ENCODE measurements at regions not wholly inside any gene's neighbourhood (a gene's known extent, or its start where the extent isn't known, plus 50 kb on each side); places are given as distances from the start of the nearest gene placed in this dataset.
"Not testable (repeated sequence)": the region's sequence is repeated elsewhere in the genome, so short reads cannot be mapped to it uniquely, and the experiment has no call there.

DNA sequence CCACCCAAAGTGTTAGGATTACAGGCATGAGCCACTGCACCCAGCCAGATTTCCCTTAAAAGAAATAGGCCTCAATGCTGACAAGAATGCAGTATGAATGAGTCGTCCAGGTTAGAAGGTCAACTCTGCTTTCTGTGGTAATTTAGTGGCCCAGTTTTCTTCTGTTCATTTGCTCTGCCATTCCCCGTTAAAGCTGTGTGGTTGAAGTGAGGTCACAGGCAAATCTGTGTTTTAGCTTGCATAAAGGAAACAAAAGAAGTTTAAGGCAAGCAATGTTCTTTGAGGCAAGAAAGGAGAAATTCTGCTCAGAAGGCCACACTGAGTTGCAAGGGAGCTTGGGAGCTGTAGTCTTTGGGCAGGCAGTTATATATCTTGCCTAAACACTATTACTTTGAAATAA is 176.8 kb downstream of the LARP7 start:
- Histone ChIP-seq H3K4me1 (ENCODE audit: insufficient read depth, low read length) (no peaks in the 10 kb centered on the region), H3K27me3 (ENCODE audit: insufficient read depth, low read length) (peaks cover 6% of the 10 kb centered on the region), H3K9me3 (ENCODE audit: low read depth, low read length) (no peaks in the 10 kb centered on the region), H3K4me3 (ENCODE audit: low read length) (no peak overlapping the region)

DNA sequence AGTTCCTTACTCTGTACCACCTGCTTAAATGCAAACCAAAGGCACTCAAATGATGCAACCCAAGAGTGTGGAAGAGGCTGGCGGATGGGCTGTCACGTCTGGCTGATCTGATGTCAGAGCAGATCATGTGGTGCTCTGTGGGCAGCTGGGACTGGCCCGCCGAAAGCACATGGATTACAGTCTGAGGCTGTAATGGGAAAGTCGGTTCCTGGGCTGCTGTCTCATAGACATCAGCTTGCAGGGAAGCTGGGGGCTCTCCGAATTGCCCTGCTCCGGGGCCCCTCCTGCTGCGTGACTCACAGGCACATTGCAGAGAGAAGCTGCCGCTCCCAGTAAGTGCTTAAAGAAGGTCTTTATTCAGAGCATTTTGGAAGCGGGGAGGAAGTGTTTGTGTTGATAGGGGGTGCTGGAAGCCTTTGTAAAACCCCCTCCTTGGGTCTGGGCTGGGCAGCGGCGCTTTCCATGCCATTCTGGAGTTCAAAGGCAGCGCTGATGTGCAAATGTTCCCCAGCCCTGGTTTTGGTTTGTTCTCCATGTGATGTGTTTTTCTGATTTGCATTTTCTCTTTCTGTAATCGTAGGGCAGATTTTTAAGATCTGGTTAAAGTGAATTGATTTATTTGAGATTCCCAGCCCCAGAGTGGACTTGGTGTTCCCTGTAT is 181.1 kb downstream of the LARP7 start:
- Histone ChIP-seq H3K9me3 (ENCODE audit: low read depth, low read length) (no peaks in the 10 kb centered on the region), H3K27me3 (ENCODE audit: insufficient read depth, low read length) (peaks cover 10% of the 10 kb centered on the region), H3K4me3 (ENCODE audit: low read length) (no peak overlapping the region), H3K4me1 (ENCODE audit: insufficient read depth, low read length) (no peaks in the 10 kb centered on the region)

DNA sequence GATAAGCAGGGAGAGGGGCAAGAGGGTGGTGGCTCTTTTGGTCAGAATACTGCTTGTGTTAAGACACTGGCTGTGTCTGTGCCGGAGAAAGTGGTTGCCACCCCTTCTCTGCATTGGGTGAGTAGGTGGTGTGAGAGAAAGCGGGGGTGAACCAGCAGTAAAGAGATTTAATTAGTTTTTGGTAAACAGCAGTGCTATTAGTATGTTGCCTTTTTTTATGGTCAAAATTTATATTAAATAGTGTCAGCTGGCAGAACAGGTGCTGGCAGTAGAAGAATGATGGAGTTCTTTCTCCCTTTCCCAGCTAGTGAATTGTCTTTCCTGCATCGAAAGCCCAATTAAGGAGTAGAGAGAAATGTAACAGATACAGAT is 181.6 kb downstream of the LARP7 start:
- H3K4me1 ChIP-seq (ENCODE audit: insufficient read depth, low read length), result no peaks in the 10 kb centered on the region
- H3K27me3 ChIP-seq (ENCODE audit: insufficient read depth, low read length), result peaks cover 10% of the 10 kb centered on the region
- no peak overlapping the region for H3K4me3 ChIP-seq (ENCODE audit: low read length)
- no peaks in the 10 kb centered on the region for H3K9me3 ChIP-seq (ENCODE audit: low read depth, low read length)

DNA sequence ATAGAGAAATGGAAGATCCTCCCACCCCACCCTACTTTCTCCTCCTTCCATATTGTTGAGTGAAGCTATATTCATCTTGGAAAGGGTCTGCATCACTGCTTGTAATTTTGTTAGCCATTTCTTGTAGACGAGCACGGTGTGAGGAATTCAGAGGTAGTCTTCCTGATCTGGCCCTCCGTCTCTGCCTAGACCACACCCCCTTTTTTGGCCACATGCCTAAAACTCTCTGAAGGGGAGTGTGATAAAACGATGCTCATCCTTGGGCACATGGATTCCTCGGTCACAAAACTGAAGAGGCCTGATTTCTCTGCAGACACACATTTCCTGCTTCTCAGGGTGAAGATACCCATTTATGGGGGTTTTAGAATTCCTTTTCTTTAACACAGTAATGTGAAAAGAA is 182.8 kb downstream of the LARP7 start:
- peaks cover 10% of the 10 kb centered on the region for H3K27me3 ChIP-seq (ENCODE audit: insufficient read depth, low read length)
- H3K9me3 ChIP-seq (ENCODE audit: low read depth, low read length), result no peaks in the 10 kb centered on the region
- no peak overlapping the region for H3K4me3 ChIP-seq (ENCODE audit: low read length)
- no peaks in the 10 kb centered on the region for H3K4me1 ChIP-seq (ENCODE audit: insufficient read depth, low read length)

DNA sequence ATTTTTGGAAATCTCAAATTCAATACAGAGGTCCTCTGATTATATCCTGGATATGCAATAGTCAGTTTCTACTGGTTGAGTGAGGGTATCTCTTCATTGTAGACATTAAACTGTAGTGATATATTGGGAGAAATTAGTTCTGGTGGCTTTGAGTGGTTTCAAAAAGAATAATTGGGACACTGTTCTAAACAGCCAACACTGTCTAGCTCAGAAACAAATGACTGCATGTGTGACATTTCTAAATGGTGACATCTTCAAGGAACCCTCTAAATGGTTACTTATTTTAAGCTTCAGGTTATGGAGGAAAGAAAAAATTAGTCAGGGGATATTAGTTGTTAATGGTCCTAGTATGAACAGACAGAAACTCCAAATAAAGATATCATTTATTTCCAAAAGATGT is 186.2 kb downstream of the LARP7 start:
- Histone ChIP-seq H3K9me3 (ENCODE audit: low read depth, low read length) (no peaks in the 10 kb centered on the region), H3K4me3 (ENCODE audit: low read length) (no peak overlapping the region), H3K27me3 (ENCODE audit: insufficient read depth, low read length) (peaks cover 6% of the 10 kb centered on the region), H3K4me1 (ENCODE audit: insufficient read depth, low read length) (no peaks in the 10 kb centered on the region)

DNA sequence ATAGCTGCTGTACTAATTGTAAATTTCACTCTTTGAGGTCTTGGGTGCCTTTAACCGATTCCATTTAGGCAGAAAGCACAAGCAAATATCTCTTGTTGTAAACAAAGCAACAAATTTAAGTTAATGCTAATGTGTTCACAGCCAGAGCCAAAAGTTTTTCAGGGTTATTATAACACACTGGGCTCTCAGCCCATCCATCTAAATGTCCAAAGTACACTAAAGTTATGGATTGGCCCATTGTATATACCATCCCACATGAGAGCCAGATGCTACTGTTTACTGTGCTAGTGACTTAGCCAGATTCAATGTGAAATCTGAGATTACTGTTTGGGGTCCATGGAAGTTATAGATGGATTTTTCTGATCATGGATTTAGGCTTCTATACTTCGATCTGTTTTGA is 186.7 kb downstream of the LARP7 start:
- H3K27me3 ChIP-seq (ENCODE audit: insufficient read depth, low read length), result peaks cover 5% of the 10 kb centered on the region
- no peaks in the 10 kb centered on the region for H3K4me1 ChIP-seq (ENCODE audit: insufficient read depth, low read length)
- H3K4me3 ChIP-seq (ENCODE audit: low read length), result no peak overlapping the region
- no peaks in the 10 kb centered on the region for H3K9me3 ChIP-seq (ENCODE audit: low read depth, low read length)

DNA sequence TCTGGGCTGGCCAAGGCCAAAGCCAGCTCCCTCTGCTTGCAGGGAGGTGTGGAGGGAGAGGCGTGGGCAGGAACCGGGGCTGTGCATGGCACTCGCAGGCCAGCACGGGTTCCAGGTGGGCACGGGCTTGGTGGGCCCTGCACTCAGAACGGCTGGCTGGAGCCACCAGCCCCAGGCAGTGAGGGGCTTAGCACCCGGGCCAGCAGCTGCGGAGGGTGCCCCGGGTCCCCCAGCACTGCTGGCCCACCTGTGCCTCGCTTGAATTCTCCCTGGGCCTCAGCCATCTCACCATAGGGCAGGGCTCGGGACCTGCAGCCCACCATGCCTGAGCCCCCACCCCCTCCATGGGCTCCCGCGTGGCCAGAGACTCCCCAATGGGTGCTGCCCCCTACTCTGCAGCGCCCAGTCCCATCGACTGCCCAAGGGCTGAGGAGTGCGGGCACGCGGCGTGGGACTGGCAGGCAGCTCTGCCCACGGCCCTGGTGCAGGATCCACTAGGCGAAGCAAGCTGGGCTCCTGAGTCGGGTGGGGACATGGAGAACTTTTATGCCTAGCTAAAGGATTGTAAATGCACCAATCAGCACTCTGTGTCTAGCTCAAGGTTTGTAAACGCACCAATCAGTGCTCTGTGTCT is 193.9 kb downstream of the LARP7 start:
- H3K4me3 ChIP-seq (ENCODE audit: low read length), result no peak overlapping the region
- H3K27me3 ChIP-seq (ENCODE audit: insufficient read depth, low read length), result no peaks in the 10 kb centered on the region
- no peaks in the 10 kb centered on the region for H3K4me1 ChIP-seq (ENCODE audit: insufficient read depth, low read length)
- H3K9me3 ChIP-seq (ENCODE audit: low read depth, low read length), result no peaks in the 10 kb centered on the region

DNA sequence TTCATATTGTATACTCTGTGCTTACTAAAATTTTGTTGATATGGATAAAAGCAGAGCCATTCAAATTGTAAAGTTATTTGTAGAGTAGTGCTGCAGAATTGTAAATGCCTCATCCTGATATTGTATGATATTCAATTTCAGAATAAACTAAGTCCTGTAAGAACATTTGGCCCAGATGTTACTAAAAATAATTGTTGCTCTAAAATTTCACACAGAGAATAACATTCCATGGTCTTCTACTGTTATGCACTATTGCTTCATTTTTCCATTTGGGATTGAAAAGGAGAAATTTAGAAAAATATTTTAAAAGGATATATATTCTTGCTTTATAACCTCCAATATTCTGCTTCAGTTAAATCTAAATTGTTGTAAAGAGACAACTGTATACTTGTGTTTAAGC is 195.6 kb downstream of the LARP7 start:
- Histone ChIP-seq H3K27me3 (ENCODE audit: insufficient read depth, low read length) (no peaks in the 10 kb centered on the region), H3K4me1 (ENCODE audit: insufficient read depth, low read length) (no peaks in the 10 kb centered on the region), H3K9me3 (ENCODE audit: low read depth, low read length) (no peaks in the 10 kb centered on the region), H3K4me3 (ENCODE audit: low read length) (no peak overlapping the region)

DNA sequence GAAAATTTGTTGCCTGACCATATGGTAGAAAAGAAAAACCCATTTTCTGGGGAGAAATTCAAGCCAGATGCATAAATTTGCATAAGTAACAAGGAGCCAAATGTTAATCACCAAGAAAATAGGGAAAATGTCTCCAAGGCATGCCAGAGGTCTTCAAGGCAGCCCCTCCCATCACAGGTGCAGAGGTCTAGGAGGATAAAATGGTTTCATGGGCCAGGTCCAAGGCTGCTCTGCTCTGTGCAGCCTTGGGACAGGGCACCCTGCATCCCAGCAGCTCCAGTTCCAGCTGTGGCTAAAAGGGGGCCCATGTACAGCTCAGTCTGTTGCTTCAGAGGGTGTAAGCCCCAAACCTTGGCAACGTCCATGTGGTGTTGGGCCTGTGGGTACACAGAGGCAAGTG is 200.0 kb downstream of the LARP7 start:
- Histone ChIP-seq H3K27me3 (ENCODE audit: insufficient read depth, low read length) (no peaks in the 10 kb centered on the region), H3K4me3 (ENCODE audit: low read length) (no peak overlapping the region), H3K9me3 (ENCODE audit: low read depth, low read length) (no peaks in the 10 kb centered on the region), H3K4me1 (ENCODE audit: insufficient read depth, low read length) (no peaks in the 10 kb centered on the region)

DNA sequence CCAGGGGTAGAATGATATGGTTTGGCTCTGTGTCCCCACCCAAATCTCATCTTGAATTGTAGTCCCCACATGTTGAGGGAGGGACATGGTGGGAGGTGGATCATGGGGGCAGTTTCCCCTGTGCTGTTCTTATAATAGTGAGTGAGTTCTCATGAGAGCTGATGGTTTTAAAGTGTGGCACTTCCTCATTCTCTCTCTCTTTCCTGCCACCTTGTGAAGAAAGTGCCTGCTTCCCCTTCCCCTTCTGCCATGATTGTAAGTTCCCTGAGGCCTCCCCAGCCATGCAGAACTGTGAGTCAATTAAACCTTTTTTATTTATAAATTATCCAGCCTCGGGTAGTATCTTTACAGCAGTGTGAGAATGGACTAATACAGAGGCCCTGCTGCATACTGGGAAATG is 201.1 kb downstream of the LARP7 start:
- H3K4me1 ChIP-seq (ENCODE audit: insufficient read depth, low read length); H3K9me3 ChIP-seq (ENCODE audit: low read depth, low read length); H3K4me3 ChIP-seq (ENCODE audit: low read length); H3K27me3 ChIP-seq (ENCODE audit: insufficient read depth, low read length): not testable (repeated sequence)

DNA sequence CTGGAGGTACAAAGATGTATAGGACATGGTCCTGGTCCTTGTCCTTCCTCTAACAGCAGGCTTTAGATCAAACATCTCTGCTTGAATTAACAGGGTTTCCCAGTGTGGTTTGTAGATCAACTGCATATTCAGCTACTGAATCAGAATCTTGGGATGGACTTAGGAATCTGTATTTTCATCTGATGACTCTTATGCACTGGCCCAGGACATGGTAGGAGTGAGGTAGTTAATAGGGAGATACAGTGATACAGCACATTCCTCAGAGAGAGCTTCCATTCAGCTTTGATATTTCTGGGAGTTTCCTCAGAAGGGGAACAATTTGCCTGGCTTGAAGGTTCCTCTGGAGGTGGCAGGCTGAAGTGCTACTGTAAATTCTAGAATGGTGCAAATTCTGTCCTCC is 203.1 kb downstream of the LARP7 start:
- H3K4me1 ChIP-seq (ENCODE audit: insufficient read depth, low read length), result no peaks in the 10 kb centered on the region
- H3K27me3 ChIP-seq (ENCODE audit: insufficient read depth, low read length), result no peaks in the 10 kb centered on the region
- no peaks in the 10 kb centered on the region for H3K9me3 ChIP-seq (ENCODE audit: low read depth, low read length)
- no peak overlapping the region for H3K4me3 ChIP-seq (ENCODE audit: low read length)

DNA sequence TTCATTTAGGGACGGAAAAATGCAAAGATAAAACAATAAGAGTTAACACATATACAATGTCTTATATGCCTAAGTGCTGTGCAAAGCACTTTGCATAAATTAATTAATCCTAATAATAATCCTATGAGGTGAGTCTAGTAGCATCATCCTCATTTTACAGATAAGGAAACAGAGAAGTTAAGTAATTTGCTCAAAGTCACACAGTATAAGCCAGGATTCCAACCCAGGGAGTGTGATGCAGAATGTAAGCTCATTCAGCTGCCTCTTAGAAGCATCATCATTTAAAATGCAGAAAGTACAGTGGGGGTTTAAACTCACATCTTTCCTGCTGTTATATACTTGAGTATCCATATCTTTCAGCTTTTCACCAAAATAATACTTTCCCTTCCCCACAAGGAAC is 203.7 kb downstream of the LARP7 start:
- Histone ChIP-seq H3K4me1 (ENCODE audit: insufficient read depth, low read length) (no peaks in the 10 kb centered on the region), H3K9me3 (ENCODE audit: low read depth, low read length) (no peaks in the 10 kb centered on the region), H3K4me3 (ENCODE audit: low read length) (no peak overlapping the region), H3K27me3 (ENCODE audit: insufficient read depth, low read length) (no peaks in the 10 kb centered on the region)

DNA sequence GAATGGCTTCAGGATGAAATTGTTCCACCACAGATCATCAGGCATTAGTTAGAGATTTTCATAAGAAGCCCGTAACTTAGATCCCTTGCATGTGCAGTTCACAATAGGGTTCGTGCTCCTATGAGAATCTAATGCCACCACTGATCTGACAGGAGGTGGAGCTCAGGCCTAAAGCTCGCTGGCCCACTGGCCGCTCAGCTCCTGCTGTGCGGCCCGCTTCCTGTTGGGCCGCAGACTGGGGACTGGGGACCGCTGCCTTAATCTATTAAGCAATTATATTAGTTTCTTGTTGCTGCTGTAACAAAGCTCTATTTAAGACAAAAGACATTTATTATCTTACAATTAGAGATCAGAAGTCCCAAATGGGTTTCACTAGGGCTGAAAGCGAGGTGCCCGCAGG is 205.6 kb downstream of the LARP7 start:
- Histone ChIP-seq H3K27me3 (ENCODE audit: insufficient read depth, low read length) (no peaks in the 10 kb centered on the region), H3K4me1 (ENCODE audit: insufficient read depth, low read length) (no peaks in the 10 kb centered on the region), H3K9me3 (ENCODE audit: low read depth, low read length) (no peaks in the 10 kb centered on the region), H3K4me3 (ENCODE audit: low read length) (no peak overlapping the region)

DNA sequence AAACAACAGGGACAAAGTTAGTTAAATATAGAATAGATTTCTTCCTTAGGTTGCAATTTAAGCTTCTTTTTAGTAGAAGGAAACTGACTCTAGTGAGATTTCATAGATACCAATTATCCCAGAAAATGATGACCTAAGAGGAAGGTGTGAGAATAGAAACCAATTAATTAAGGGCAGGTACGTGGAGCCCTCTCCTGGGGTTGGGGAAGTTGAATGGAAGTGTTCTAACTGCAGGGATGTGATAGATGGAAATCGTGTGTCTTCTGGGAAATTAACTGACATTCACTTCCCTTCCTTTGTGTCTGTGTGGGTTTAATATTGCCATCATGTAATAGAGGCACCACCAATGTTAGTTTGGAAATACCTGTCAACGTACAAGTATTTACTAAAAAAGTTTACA is 204.1 kb upstream of the ANK2 start:
- no peaks in the 10 kb centered on the region for H3K4me1 ChIP-seq (ENCODE audit: insufficient read depth, low read length)
- H3K9me3 ChIP-seq (ENCODE audit: low read depth, low read length), result no peaks in the 10 kb centered on the region
- no peaks in the 10 kb centered on the region for H3K27me3 ChIP-seq (ENCODE audit: insufficient read depth, low read length)
- H3K4me3 ChIP-seq (ENCODE audit: low read length), result no peak overlapping the region

DNA sequence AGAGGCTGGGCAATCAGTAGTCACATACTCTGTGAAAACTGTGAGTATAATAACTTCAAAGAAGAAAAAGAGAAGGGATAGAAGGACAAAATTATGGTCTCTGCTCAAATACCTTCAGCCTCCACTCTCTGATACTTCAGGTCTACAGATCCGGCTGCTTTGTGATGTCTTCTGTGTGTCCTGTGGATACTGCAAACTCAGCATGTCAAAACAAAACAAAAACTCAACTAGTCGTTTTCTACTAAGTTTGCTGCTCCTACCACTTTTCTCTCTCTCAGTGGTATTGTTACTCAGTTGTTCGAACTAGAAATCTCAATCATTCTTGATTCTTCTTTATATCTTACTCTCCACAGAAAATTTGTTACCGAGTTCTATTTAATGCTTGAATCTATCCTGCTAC is 202.4 kb upstream of the ANK2 start:
- Histone ChIP-seq H3K4me3 (ENCODE audit: low read length) (no peak overlapping the region), H3K4me1 (ENCODE audit: insufficient read depth, low read length) (no peaks in the 10 kb centered on the region), H3K9me3 (ENCODE audit: low read depth, low read length) (no peaks in the 10 kb centered on the region)

DNA sequence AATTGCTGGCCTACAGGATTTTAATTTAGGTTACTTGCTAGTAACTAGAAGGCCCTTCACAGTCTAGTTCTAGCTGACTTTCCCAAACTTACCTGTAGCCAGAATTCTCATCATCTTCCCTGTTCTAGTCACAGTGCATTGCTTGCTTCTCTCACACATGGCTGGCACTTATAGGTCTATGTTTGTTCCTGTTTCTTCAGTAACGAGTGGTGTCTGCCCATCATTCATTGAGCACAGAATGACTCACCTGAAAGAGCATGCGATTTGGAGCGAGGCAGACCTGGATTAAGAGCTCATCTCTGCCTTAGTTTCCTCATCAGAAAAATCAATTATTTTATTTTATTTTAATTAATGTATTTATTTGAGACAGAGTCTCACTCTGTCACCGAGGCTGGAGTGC is 201.7 kb upstream of the ANK2 start:
- Histone ChIP-seq H3K4me3 (ENCODE audit: low read length) (no peak overlapping the region), H3K4me1 (ENCODE audit: insufficient read depth, low read length) (no peaks in the 10 kb centered on the region), H3K9me3 (ENCODE audit: low read depth, low read length) (no peaks in the 10 kb centered on the region), H3K27me3 (ENCODE audit: insufficient read depth, low read length) (no peaks in the 10 kb centered on the region)

More for the DNA sequence above, 202.4 kb upstream of the ANK2 start:
- H3K27me3 ChIP-seq (ENCODE audit: insufficient read depth, low read length), result no peaks in the 10 kb centered on the region

Measured in mononuclear cell (primary cell).